ENCODE measurements at regions not wholly inside any gene's neighbourhood (a gene's known extent, or its start where the extent isn't known, plus 50 kb on each side); places are given as distances from the start of the nearest gene placed in this dataset.
"Not testable (repeated sequence)": the region's sequence is repeated elsewhere in the genome, so short reads cannot be mapped to it uniquely, and the experiment has no call there.

DNA sequence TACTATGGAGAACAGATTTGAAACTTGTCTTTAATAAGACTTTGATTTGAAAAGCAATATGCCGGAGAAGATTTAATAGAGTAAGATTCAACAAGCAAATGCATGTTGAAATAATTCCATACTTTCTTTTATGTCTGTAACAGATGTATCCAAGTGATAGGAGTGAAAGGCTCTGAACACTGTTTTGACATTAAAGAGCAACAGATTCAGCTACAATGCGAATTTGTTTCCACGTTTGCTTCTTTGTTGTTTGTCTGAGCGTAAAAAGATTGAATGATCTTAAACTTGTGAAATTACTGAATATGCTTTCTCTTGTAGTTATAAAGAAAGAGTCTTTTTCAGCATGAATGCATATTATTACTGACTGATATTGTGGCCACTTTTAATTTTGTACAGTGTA is 2612.9 kb downstream of the PCDH9 start:
- no peak for DNase-seq (ENCODE audit: low read depth in 1 of 2, low spot score in 1 of 2)

DNA sequence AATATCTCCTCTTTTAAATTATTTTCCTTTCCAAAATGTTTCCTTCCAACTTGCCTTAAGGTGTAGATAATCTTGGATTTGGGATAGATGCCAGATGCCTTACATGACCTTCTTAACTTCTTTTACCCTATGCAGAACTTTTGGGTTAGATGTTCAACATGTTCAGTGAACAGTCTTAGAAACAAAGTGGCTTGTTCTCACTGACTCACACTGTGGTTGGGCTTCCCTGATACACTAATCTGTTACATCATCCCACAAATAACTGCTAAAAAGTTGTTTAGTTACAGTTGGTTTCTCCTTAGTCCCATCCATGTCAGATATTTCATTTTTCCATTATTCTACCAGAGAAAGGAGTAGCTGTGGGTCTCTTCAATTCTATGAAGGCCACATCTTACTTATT is 2638.2 kb downstream of the PCDH9 start:
- DNase-seq (ENCODE audit: low read depth in 1 of 2, low spot score in 1 of 2), result no peak

DNA sequence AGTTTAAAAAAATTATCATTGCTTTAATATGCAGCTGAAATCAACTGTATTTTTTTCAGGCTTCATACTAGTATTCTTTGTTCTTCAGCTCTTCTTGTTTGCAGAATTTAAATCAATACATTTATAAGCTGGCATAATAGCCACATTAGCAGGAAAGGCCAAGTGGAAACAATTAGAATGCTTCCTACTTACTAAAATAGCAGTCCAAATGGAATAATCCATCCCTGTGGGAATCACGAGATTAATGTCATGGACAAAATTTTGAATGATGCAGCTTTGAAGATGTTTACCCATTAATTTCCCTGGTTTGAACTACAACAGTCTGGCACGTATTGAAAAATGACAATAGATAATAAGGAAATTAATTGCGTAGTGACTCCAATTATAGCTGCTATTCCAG is 2650.8 kb downstream of the PCDH9 start:
- no peak for DNase-seq (ENCODE audit: low read depth in 1 of 2, low spot score in 1 of 2)

DNA sequence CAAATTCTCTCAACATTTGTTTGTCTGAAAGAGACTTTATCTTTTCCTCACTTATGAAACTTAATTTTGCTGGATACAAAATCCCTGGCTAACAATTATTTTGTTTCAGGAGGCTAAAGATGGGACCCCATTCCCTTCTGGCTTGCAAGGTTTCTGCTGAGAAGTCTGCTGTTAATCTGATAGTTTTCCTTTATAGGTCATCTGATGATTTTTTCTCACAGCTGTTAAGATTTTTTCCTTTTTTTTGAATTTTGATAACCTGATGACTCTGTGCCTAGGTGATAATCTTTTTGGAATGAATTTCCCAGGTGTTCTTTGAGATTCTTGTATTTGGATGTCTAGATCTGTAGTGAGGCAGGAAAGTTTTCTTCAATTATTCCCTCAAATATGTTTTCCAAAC is 2661.4 kb downstream of the PCDH9 start:
- no peak for DNase-seq (ENCODE audit: low read depth in 1 of 2, low spot score in 1 of 2)

DNA sequence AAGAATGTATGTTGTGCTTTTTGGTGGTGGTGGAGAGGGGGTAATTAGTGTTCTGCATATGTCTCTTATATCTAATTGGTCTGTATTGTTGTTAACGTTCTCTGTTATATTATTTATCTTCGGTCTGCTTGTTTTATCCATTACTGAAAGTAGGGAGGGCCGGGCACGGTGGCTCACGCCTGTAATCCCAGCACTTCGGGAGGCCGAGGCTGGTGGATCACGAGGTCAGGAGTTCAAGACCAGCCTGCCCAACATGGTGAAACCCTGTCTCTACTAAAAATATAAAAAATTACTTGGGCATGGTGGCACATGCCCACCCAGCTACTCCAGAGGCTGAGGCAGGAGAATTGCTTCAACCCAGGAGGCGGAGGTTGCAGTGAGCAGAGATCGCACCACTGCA is 2672.1 kb downstream of the PCDH9 start:
- not testable (repeated sequence) for DNase-seq (ENCODE audit: low read depth in 1 of 2, low spot score in 1 of 2)

DNA sequence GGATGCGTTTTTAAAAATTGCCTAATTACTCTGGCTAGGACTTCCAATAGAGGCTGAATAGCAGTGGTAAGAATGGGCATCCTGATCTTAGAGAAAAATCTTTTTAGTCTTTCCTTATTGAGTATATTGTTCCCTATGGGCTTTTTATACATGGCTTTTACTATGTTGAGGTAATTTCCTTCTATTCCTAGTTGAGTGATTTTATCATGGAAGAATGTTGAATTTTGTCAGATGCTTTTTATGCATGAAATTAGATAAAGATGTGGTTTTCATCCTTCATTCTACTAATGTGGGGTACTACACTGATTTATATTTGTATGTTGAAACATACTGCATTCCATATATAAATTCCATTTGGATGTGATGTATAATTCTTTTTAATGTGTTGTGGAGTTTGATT is 2673.8 kb downstream of the PCDH9 start:
- no peak for DNase-seq (ENCODE audit: low read depth in 1 of 2, low spot score in 1 of 2)

DNA sequence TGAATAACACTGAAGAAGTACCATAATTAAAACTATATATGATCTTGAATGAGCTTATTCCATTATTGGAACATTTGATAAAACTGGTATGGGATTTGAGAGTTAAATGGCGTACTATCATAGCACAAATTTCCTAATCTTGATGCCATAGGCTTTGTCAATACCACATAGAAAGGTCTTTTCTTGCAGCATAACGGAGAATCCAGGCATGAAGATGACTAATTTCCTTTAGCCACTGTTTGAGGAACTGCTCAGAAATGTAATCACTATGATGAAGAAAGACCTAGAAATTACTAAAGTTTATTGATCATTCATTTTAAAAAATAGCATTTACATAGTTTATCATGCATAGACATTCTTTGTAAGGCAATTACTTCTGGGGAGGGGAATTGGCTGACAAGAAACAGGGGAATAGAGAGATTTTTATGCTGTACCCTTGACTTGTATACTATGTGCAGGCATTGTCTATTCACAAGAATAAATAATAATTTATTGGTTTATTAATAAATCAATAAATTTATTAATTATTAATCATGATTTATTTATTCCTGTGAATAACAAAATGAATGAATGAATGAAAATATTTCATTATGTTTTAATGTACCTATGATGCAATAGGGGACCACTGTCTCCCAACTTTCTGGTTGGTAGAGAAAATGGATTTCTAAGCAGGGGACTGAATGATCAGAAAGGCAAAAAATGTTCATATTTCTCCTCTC is 2676.6 kb downstream of the PCDH9 start:
- DNase-seq (ENCODE audit: low read depth in 1 of 2, low spot score in 1 of 2), result no peak

DNA sequence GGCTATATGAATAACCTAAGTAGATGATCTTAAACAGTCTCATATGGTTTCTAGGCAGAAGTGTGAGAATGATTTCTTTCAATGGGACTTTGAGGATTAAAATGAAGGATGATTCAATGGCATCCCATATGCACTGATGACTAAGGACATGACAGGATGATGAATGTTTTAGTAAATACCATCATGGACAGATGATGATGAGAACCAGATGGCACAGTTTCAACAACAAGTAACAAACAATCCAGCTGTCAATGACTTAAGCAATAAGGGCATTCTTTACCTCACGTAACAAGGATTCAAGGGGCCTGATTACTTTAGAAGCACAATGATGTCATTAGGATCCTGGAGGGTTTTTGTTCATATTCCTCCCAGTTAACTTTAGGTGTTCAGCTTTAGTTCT is 2678.4 kb downstream of the PCDH9 start:
- DNase-seq (ENCODE audit: low read depth in 1 of 2, low spot score in 1 of 2), result no peak

DNA sequence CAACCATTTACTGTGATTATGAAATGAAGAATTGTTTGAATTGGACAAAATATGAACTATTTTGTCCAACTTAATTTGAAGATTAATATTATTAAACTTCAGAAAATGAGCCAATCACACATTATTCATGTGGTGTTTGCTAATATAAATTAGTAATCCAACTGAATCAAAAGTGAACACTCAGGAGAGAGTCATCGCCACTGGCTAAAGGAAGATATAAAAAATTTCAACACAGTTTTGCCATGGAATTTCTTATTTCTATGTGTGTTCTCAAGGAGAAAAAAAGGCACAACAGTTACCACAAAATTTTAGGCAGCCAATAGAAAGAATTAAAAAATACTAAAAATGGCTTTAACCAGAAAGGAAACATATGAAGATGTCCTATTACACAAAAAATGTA is 2683.8 kb downstream of the PCDH9 start:
- DNase-seq (ENCODE audit: low read depth in 1 of 2, low spot score in 1 of 2), result no peak

DNA sequence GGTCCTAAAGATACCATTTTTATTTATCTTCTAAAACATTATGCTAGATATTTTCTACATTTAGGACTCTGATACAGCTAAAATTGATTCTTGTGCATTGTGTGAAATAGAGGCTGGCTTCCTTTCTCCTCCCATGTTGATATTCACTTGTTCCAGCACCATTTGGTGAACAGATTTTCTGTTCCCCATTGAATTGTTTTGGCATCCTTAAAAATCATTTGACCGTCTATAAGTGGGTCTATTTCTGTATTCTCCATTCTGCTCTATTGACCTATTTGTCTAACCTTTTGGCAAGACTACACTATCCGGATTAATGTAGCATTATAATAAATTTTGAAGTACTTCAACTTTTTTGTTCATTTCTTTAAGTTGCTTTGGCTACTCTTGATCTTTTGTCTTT is 2689.2 kb downstream of the PCDH9 start:
- no peak for DNase-seq (ENCODE audit: low read depth in 1 of 2, low spot score in 1 of 2)

DNA sequence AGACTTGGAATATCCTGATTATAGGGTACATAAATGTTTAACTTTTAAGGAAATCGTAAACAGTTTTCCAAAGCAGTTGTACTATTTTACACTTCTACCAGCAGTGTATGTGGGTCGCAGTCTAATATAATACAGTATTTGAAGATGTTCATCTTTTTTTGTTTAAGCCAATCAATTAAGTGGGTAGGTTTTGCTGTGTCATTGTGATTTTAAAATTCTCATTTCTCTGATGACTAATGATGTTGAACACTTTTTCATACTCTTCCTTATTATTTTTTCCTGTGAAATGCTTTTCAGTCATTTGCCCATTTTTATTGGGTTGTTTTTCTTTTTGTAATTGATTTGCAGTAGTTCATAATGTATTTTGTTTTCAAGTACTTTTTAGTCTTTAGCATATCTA is 2689.7 kb downstream of the PCDH9 start:
- no peak for DNase-seq (ENCODE audit: low read depth in 1 of 2, low spot score in 1 of 2)

DNA sequence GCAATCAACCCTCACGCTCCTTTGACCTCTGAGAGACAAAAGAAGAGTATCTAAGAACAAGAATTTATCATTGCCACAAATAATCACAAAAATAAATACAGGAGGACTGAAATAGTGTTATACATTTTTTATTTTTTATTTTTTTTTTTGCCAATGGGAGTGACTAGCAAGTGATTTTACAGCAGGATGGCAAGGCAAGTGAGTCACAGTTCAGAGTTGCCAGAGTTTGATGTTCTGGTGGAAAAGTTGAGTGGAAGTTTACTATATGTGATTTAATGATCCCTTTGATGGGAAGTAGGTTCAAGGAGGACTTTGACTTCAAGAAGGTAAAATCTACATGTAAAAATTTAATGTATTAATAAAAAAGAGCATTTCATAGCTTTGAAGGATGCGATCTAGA is 2691.4 kb downstream of the PCDH9 start:
- DNase-seq (ENCODE audit: low read depth in 1 of 2, low spot score in 1 of 2), result no peak

DNA sequence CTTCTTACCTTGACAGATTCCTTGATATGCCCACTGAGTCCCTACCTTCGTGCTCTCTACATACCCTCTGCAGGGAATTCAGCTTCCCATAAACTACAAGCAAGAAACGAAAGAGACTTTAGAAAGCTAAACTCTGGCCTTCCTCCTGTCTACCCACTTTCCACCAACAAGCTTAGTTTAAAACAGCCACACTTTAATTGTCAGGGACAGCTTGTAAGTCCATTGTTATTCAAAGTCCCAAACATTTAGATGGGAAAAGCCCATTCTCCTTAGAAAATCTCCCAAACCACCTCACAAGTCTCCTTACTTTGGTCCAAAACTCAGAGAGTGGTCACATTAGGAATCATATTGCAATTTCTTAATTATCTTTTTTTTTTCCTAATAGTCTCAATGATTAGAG is 2695.8 kb downstream of the PCDH9 start:
- DNase-seq (ENCODE audit: low read depth in 1 of 2, low spot score in 1 of 2), result no peak

DNA sequence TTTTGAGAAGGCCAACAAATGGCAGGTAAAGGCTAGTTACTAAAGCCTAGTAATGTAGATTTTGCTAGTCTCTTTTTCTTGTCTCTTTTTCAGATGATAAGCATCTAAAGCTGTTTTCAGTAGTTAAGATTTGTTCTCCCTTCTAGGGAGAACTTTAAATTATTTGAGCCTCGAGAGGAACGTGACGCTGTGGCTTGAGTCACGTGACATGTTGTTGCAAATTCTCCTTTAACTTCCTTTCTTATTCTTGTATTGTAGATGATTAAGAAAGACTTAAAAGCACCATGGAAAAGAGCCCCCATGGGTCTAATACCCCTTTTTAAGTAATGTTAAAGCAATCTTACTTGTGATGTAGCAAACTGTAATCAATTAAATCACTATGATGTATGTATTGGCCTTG is 2698.7 kb downstream of the PCDH9 start:
- DNase-seq (ENCODE audit: low read depth in 1 of 2, low spot score in 1 of 2), result no peak

DNA sequence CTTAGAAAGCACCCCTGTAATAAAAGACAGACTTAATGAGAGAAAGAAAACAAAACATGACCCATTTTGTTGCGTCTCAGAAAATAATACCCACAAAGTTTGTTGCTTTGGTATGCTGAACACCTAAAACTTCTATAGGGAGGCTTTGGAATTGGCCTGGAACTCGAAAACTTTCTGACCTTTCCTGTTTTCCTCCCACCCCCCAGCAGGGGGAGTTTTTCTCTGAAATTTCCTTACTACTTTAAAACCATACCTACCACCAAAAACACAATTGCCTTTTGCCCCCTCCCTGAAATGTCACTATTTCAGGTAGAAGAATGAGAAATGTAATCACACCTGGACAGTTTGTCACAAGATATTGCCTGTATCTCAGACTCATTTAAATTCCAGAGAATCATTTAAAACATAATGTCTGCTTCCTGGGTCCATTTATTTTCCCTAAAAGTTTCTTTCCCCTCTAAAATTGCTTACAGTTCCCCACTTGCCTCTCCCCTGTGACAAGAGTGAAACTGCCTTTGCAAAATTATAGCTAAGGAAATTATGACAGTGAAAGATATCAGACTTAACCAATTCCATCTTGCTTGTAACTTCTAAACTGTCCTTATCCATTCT is 2700.2 kb downstream of the PCDH9 start:
- DNase-seq (ENCODE audit: low read depth in 1 of 2, low spot score in 1 of 2), result no peak

DNA sequence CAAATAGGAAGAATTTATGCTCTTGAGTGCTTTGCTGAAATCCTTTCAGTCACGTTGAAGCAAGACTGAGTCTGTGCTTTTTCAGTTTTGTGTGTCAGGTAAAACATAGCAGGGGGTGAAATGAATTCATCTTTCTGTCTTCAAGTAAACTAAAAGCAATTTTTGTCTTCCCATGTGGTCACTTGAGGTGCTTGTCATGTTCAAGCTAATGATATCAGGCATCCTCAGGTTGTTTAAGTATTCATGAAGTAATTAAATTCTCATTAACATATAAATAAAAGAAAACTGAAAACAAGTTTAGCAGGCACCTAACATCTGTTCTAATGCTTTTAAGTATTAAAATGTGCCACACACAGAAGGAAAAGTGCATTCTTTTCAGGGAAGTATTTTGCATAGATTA is 2701.3 kb downstream of the PCDH9 start:
- no peak for DNase-seq (ENCODE audit: low read depth in 1 of 2, low spot score in 1 of 2)

DNA sequence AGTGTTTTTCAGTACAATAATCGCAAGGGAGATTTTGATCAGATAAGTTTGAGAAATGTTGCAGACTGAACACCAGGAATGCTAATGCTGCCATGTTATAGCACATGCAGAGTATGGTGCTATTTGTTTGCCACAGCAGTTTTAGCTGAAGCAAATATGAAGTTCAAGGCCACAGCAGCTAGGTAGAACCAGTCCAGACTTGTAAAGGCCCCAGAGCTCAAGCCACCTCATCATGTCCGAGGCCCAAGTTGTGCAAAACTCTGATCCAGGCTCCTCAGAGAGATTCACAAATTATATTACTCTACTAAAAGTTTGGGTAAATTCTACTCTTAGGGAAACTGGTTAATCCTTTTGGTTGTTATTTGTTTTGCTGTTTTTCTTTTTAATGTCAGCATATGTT is 2702.6 kb downstream of the PCDH9 start:
- DNase-seq (ENCODE audit: low read depth in 1 of 2, low spot score in 1 of 2), result no peak

DNA sequence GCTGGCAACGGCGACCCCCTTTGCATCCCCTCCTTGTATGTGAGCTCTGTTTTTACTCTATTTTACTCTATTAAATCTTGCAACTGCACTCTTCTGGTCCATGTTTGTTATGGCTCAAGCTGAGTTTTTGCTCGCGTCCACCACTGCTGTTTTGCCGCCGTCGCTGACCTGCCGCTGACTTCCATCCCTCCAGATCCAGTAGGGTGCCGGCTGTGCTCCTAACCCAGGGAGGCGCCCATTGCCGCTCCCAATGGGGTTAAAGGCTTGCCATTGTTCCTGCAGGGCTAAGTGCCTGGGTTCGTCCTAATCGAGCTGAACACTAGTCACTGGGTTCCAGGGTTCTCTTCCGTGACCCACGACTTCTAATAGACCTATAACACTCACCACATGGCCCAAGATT is 2704.4 kb downstream of the PCDH9 start:
- DNase-seq (ENCODE audit: low read depth in 1 of 2, low spot score in 1 of 2), result no peak

DNA sequence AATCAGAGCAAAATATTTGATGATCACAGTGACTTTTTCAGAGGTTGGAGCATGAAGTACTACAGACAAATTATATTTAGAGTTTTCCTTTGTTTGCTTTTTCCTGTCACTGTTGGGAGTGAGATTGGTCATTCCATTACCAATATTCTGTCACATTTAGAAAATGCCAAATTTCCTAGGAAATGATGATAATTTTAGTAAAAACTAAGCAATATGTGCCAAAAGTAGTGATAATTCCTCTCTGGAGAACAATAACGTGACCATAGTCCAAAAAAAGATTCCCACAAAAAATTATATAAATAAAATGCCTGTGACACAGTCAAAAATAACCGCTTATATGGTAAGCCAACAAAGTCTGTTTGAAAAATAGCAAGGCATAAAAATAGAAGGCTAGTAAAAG is 2719.4 kb downstream of the PCDH9 start:
- DNase-seq (ENCODE audit: low read depth in 1 of 2, low spot score in 1 of 2), result no peak

DNA sequence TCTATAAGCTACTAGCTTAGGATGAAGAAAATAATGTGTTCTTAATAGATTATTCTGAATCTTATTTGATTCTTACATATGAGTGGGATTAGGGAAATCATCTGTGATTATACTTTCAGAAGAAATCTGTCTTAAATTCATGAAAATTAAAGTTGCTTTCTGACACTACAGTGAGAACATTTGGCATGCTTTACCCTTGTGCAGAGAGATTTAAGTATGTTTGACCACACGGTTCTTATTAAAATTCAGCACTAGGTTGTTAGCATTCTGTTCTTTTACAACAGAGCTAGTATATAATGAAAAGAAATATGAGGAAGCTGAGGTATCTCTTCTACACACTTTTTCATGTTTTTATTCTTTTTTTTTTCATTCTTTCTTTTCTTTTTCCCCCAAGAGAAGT is 2723.9 kb downstream of the PCDH9 start:
- no peak for DNase-seq (ENCODE audit: low read depth in 1 of 2, low spot score in 1 of 2)

DNA sequence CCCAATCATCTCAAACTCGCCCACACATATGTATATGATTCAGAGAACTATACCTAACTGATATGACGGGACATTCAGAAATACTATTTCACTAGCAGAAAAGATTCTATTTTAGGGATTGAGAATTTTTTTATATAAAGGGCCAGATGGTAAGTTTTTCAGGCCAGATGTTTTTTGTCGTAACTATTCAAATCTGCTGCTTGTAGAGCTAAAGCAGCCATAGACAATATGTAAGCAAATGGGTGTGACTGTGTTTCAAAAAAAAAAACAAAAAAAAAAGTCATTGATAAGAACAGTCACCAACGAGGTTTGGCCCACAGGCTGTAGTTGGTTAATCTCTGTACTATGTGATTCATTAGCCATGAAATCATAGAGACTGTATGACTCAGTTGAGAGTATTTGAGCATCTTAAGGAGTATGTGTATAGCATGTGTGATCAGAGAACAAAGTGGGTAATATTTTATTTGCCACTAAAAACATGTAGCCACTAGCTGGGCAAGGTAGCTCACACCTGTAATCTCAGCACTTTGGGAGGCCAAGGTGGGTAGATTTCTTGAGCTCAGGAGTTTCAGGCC is 2724.7 kb downstream of the PCDH9 start:
- no peak for DNase-seq (ENCODE audit: low read depth in 1 of 2, low spot score in 1 of 2)

DNA sequence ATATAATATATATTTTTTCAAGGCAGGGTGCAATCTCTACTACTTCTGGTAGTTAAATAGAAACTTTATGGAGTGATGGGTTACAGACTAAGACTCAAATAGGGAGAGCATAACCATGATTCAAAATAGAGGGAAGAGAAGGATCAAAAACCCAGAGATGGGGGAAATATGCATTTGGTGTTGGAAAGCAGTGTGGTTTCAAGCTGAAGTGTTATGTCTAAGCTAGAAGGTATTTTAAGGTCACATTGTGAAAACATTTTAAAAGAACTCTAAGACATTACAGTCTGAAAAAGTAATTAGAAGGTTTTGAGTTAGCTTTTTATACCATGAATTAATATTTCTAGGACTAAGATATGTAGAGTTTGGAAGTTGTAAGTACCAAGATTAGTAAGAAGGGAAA is 2741.4 kb downstream of the PCDH9 start:
- DNase-seq (ENCODE audit: low read depth in 1 of 2, low spot score in 1 of 2), result no peak

DNA sequence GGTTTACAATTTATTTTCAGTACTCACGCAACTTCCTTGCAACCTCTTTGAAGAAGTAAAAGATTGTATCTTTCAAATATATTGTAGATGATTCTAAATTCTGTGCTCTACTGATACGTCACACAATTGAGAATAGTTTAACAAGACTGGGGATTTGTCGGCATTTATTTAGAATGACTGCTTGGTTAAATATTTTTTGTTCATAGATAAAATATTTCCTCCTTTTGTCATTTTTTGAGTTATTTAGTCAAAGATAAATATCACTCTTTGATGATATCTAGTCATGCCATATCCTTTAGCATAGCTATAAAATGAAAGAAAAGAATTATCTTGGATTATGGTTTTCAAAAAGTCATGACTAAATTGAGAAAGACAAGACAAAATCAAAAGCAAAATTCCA is 2747.8 kb downstream of the PCDH9 start:
- DNase-seq (ENCODE audit: low read depth in 1 of 2, low spot score in 1 of 2), result no peak

Measured in activated CD4-positive, alpha-beta T cell treated with anti-CD3 and anti-CD28 coated beads, Interleukin-2, amount 50 U/mL, for 24 hours (primary cell).